Erythroblast (primary cell): ENCODE measurements at regions not wholly inside any gene's neighbourhood (a gene's known extent, or its start where the extent isn't known, plus 50 kb on each side); places are given as distances from the start of the nearest gene placed in this dataset.
A peak's percentile ranks its signal among the peaks of the same experiment; 100 is the strongest.

Experiments used
- DNase-seq, 2 experiments: peaks; one replicate each; lab custom pipeline; 2025; lab: John Stamatoyannopoulos, UW
- GATA1 ChIP-seq: IDR thresholded peaks from 2 replicates; pipeline ENCODE4 v1.6.1; 2011; ENCODE audit warnings: low read depth, mild to moderate bottlenecking, control low read depth, low read length, moderate library complexity
- POLR2A ChIP-seq: IDR thresholded peaks from 2 replicates; pipeline ENCODE4 v1.6.1; 2011; ENCODE audit warnings: mild to moderate bottlenecking, low read length

DNA sequence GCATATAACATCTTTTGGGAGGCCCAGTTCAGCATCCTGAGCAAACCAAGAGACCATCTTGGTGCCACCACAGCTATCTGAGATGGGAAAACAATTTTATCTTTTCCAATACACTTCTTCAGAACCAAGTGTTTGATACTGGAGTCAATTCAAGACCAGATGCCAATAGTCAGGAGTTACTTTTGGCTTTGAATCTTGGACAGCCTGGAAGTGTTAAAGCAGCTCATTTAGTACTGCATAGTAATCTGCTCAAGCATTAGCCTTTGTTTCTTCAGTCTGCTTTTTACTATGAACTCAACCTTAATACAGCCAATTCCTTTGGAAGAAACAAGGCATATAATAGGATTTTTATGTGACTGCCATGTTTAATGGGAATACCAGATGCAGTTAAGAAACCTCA, 81.9 kb upstream of the TSPAN8 start:
- DNase-seq: no peak

DNA sequence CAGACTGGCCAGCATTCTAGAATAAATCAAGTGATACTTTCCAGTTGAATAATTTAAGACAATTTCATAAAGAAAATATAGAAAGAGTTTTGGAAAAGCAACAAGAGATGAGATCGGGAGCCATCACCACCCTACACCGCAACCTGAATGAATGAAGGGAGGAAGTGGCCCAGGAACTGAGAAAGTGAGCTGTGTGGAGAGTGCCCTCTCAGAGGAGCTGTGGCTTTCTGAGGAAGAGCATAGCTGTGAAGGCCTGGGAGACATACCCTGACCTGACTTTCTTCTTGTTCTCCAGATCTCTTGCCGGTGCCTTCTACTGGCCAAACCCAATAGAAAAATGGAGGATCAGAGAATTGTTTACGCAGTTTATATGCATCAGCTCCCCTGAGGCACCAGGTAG, 79.3 kb upstream of the TSPAN8 start:
- peak in 1 of 2 experiments; percentile 29 for DNase-seq
- TF ChIP-seq GATA1: no peak
- no peak for TF ChIP-seq POLR2A

More for the DNA sequence above, 81.9 kb upstream of the TSPAN8 start:
- TF ChIP-seq GATA1: no peak
- TF ChIP-seq POLR2A: no peak

DNA sequence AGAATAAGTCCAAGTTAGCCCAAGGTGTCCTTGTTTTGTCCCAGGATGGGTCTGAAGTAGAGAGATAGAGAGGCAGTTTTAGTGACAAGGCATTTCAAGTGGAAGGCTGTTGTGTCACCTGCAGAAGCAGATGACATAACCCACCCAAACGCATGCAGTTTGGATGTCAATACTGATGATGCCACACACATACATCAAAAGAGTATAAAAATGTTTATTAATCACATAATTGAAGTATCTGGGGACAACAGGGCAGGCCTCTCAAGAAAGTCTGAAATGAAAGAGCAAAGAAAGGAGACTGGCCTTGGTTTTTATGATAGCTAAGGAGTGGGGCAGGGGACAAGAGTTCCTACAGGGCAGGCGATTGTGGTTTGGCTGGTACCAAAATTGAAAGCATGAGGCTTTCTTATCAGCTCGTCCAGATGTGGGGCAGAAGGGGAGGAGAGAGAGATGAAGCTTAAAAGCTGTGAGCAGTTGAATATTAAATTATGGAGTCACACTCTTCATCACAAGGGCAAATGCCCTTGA, 78.4 kb upstream of the TSPAN8 start:
- peak; percentile 94 to 98 for DNase-seq
- no peak for TF ChIP-seq GATA1
- TF ChIP-seq POLR2A: peak; percentile 66

DNA sequence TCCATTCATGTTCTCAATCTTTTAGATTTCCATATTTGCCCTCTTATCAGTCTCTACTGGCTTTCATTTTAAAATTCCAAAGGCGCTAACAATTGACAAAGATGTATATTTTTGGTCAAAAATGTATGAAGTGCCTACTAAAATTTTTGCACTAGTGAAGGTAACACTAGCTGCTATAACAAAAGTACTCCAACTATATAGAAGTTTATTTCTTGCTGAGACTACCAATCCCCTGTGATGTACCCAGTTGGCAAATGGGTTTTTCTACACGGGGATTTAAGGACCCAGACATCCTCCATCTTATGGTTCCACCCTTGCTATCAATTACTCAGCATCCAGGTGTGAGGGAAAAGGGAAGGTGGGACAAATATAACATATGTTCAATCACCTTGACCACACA, 75.3 kb upstream of the TSPAN8 start:
- TF ChIP-seq GATA1 (no peak), POLR2A (no peak)
- no peak for DNase-seq

DNA sequence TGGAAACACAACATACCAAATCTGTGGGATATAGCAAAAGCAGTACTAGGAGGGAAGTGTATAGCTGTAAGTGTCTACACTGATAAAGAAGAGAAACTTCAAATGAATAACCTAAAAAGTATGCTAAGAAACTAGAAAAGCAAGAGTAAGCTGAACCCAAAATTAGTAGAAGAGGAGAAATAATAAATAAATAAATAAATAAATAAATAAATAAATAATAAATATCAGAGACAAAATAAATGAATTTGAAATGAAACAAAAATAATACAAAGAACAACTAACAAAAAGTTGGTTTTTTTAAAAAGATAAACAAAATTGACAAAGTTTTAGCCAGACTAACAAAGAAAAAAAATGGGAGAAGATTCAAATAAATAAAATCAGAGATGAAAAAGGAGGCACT, 72.7 kb upstream of the TSPAN8 start:
- TF ChIP-seq GATA1: no peak
- no peak for TF ChIP-seq POLR2A
- DNase-seq: no peak

DNA sequence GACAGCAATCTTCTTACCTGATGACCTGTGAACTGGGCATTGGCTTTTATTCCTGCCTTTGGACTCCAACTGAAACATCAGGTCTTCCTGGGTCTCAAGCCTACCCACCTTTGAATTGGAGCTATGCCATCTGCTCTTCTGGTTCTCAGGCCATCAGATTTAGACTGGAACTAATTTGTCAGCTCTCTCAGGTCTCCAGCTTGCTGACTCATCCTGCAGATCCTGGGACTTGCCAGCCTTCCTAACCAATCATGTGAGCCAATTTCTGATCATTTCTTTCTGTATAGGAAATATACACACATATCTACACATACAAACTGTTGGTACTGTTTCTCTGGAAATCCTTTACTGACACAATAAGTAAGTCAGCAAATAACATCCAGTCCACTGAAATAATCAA, 65.3 kb upstream of the TSPAN8 start:
- no peak for TF ChIP-seq GATA1
- no peak for TF ChIP-seq POLR2A
- DNase-seq: peak in 1 of 2 experiments; percentile 21

DNA sequence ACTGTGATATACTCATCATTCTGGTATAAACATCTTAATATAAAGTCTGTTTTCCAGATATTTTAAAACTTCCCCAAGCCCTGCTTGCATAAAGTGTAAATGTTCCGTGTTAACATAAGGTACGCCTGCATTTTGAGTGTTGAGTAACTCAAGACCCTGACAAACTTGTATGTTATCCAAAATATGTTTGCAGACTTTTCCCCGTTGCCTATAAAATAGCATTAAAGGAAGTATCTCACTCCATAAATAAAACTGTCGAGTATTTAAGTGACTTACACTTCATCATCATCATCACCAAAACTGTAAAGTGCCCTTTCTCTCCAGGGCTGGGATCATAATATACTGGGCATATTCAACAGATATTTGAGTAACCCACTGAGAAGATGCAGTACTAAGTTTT, 64.6 kb upstream of the TSPAN8 start:
- no peak for TF ChIP-seq GATA1
- TF ChIP-seq POLR2A: no peak
- DNase-seq: no peak

DNA sequence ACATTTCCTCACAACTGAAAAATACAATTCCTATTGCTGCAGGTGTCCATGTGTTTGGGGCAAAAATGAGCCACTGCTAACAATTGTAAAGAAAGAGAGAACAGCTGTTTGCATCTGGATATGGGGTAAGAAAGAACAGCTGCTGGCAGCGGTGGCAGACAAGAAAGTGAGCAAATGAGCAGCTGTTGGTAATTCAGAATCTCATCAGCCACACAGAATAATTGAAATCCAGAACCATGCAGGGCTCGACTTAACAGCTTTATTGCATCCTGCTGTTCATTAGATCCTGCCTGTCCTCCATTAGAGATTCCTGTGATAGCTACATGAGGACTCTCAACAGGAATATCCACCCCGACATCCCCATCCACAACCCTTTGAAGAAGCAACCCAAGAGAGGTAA, 62.5 kb upstream of the TSPAN8 start:
- TF ChIP-seq GATA1 (no peak), POLR2A (no peak)
- DNase-seq: peak in 1 of 2 experiments; percentile 7

DNA sequence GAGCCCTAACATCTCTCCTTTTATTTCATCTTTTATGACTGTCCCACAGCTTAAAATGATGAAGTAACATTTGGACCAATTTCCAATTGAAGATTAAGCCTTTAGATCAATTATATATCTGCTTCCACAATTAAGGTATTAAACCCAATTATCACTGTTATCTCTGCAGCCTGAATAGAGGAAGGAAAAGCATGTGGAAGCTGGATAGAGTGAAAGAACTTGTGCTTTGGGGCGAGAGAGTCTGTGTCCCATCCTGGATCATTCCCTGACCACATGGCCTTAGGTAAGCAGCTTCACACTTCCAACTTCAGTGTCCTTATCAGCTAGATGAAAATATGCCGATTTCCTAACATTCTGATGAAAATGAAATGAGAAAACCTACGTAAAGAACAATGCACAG, 61.4 kb upstream of the TSPAN8 start:
- no peak for TF ChIP-seq GATA1
- DNase-seq: no peak

DNA sequence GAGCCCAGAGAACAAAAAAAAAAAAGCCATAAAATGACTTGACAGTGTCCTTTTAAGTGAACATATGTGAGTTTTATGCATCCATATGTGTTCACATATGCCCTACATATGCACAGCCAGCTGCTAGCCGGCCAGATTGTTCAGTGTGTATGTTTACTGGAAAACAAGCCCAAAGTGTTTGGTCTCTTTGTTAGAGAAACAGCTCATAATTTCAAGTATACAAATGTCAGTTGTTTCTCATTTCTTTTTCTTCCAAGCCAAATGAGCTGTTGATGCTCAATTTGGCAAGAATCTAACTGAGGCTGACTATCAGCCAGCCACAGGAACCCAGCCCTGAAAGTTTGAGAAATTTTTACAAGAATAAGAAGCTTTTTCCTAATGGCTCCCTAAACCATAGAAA, 60.8 kb upstream of the TSPAN8 start:
- TF ChIP-seq GATA1 (no peak), POLR2A (no peak)
- no peak for DNase-seq

DNA sequence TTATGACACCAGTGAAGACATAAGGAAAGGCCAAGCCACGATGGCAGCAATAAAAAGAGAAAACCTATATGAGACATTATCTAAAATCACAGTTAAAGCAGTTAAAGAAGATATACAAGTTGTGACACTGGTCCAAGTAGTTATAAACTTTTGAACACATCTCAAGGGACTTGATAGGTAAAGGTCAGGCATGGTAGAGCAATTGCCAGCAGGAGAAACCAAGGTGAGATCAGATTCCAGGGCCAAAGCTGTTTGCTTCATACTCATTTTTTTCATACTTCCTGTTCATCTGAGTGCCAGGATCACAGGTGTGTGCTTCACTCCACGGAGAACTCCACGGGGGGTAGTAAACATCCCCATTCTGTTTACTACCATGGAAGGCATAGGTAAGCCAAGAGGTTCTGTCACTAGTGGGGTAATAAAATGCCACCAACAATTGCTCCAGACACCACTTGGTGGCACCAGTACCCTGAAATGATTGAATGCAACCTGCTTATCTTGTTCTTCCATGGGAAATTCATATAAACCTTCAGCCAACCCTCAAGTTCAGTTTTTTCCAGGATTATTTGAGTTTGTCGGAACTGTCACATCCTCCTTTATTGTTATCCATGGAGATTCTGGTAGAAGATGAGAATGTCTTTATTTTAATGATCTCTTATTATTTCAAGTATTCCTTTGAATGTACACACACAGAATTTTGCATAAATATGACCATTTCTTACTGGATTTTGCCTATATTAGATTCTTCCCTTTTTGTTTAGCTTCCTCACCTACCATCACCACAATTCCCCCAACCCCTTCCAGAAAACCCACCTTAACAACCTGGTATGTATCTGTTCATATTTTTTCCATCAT, 59.2 kb upstream of the TSPAN8 start:
- TF ChIP-seq POLR2A (no peak), GATA1 (no peak)
- peak; percentile 75 to 83 for DNase-seq

DNA sequence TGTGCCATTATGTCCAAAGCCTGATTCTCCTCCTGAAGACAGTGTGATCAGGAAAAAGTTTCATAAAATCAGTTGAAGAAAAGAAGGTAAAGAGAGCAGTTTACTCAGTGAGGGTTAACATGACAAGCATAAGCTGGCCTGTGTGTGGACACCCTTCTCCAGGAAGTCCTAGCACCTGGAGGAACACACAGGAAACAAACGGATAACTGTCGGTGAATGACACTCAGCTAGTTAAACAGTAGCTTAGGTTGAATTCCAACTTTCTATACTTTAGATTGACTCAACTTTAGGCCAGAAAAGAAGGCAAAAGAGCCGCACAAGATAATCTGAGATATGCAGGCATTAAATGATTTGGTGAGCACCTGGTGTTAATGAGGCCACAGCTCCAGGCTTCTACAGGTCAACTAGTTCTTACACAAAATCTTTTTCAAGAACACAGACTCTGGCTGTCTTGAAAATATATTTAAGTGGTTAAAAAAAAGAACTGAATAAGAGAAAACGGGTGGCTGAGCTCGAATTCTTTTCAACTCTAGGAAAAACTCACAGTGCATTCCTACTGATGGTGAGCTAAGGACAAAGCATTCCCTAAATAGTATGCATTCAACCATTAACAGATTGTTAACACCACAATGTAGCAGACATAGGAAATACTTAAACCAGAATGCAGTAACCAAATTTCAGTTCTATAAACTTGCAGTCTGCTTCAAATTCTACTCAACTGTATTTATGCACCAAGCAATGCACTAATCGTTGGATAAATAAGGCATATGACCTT, 56.9 kb upstream of the TSPAN8 start:
- no peak for DNase-seq
- TF ChIP-seq POLR2A: no peak
- no peak for TF ChIP-seq GATA1

DNA sequence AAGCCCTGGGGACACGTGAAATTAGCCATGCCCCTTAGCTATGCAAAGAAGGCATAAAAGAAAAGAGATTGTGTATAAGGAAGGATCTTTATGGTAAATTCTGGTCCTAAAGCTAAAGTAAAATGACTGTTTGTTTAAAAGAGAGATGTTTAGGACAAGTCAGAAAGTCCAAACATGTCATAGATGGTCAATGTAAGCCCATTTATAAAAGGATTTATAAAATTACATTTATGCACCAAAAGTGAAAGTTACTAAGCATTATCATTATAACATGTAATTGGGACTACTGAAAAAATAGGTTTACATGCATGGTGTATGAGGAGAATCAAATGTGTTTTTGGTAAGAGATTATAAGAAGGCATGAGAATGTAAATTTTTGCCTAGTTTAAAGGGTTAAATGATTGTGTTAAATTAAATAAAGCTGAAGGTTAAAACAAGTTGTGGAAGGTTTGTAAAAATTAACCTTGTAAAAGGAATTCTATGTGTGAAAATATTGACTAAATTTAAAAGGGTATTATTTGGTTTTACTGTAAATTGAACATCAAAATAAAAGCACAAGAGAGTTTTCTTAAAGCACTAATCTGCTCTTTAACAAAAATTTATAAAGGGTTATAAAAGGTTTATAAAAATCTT, 50.4 kb upstream of the TSPAN8 start:
- DNase-seq: peak; percentile 12 to 30
- TF ChIP-seq POLR2A: no peak
- TF ChIP-seq GATA1: no peak
